ENCODE measurements at regions not wholly inside any gene's neighbourhood (a gene's known extent, or its start where the extent isn't known, plus 50 kb on each side); places are given as distances from the start of the nearest gene placed in this dataset.
"Not testable (repeated sequence)": the region's sequence is repeated elsewhere in the genome, so short reads cannot be mapped to it uniquely, and the experiment has no call there.

DNA sequence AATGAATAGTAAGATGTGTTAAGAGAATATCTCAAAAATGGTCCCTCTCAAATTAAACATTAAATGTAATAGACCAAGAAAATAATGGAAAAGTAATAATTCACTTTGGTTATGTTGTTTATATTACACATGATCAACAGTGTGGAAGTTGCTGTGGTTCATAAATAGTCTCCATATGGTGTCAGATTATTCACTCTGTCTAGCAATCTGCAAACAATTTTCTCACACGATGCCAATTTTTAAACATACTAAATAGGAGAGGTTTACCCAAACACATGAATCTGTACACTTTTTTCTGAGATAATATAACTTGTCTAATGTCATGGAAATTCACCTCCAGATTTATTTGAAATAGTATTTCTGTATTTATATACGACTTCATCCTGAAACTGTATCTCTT lies 217.4 kb upstream of the FBXL7 start:
- H3K27me3 ChIP-seq: no peaks in the 10 kb centered on the region
- no peak for ATAC-seq (ENCODE audit: low FRiP score in 2 of 2)
- 72 to 73% methylated on average over 2 of the region's 2 CpGs for WGBS, 2 donors

GRCh38 chr5:15271596-15271995 lies 228.4 kb upstream of the FBXL7 start:
- H3K9me3 ChIP-seq; ATAC-seq (ENCODE audit: low FRiP score in 2 of 2); H3K4me3 ChIP-seq; H3K27ac ChIP-seq; H3K4me1 ChIP-seq; H3K27me3 ChIP-seq; H3K36me3 ChIP-seq: not testable (repeated sequence)
- DNase-seq: peak in 1 of 2 donors; percentile 29
- 64% methylated on average over 9 of the region's 9 CpGs; no CpG with 5 or more reads in 1 of the 2 donors for WGBS, 2 donors

More for the DNA sequence above, 217.4 kb upstream of the FBXL7 start:
- Histone ChIP-seq H3K9me3 (no peaks in the 10 kb centered on the region), H3K36me3 (no peaks in the 10 kb centered on the region), H3K4me3 (no peak overlapping the region), H3K4me1 (no peaks in the 10 kb centered on the region), H3K27ac (no peak overlapping the region)
- TF ChIP-seq POLR2A (IDR thresholded peaks at IDR 0.05) (no peak), EP300 (IDR thresholded peaks at IDR 0.05) (no peak), POLR2AphosphoS5 (IDR thresholded peaks at IDR 0.05) (no peak)
- TF ChIP-seq, protein P1, sequence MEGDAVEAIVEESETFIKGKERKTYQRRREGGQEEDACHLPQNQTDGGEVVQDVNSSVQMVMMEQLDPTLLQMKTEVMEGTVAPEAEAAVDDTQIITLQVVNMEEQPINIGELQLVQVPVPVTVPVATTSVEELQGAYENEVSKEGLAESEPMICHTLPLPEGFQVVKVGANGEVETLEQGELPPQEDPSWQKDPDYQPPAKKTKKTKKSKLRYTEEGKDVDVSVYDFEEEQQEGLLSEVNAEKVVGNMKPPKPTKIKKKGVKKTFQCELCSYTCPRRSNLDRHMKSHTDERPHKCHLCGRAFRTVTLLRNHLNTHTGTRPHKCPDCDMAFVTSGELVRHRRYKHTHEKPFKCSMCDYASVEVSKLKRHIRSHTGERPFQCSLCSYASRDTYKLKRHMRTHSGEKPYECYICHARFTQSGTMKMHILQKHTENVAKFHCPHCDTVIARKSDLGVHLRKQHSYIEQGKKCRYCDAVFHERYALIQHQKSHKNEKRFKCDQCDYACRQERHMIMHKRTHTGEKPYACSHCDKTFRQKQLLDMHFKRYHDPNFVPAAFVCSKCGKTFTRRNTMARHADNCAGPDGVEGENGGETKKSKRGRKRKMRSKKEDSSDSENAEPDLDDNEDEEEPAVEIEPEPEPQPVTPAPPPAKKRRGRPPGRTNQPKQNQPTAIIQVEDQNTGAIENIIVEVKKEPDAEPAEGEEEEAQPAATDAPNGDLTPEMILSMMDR (IDR thresholded peaks at IDR 0.05): no peak
- no peak for DNase-seq

DNA sequence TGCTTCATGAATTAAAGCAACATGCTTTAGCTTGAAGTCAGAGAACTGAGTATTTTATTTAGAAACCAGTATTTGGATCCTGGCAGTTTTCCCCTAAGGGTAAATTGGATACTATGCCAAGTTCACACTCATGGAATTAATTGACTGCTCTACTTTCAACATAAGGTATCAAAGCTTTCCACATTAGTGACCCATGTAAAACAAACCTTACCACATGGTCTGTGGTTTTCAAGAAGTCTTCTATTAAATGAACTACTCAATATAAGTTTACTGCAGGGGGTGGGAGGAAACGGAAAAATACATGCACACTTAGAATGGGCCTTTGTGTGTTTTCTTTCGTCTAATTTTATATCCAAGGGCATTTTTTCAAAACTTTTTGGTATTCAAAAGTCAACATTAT lies 232.0 kb upstream of the FBXL7 start:
- no peak for TF ChIP-seq EP300 (IDR thresholded peaks at IDR 0.05)
- no peak for TF ChIP-seq POLR2A (IDR thresholded peaks at IDR 0.05)
- TF ChIP-seq POLR2AphosphoS5 (IDR thresholded peaks at IDR 0.05): no peak
- TF ChIP-seq, protein P1 (IDR thresholded peaks at IDR 0.05): no peak
- no peak overlapping the region for H3K27ac ChIP-seq
- no peak overlapping the region for H3K4me3 ChIP-seq
- H3K4me1 ChIP-seq: no peaks in the 10 kb centered on the region
- ATAC-seq (ENCODE audit: low FRiP score in 2 of 2) (no peak), DNase-seq (no peak)
- H3K27me3 ChIP-seq: no peaks in the 10 kb centered on the region
- no peaks in the 10 kb centered on the region for H3K36me3 ChIP-seq
- WGBS, 2 donors: 53 to 65% methylated on average over 2 of the region's 2 CpGs
- H3K9me3 ChIP-seq: no peaks in the 10 kb centered on the region

DNA sequence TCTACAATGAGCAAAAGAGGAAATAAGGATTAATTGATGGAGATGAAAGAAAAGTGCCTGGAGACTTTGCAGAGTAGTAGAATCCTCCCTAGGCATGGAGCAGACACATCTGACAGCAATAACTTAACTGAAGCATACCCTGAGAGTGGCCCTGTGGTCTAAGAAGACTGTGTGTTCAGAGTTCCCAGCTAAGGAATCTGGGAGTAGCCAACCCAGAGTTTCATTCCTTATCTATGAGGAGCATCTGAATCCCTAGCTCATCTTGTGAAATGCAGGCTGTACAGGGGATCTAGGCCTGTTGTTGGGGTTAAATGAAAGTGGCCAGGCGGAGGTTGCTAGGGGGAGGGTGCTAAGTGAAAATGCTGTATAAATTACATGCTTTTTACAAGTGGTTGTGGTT lies 233.1 kb upstream of the FBXL7 start:
- H3K27me3 ChIP-seq: no peaks in the 10 kb centered on the region
- H3K4me3 ChIP-seq: no peak overlapping the region
- H3K36me3 ChIP-seq: no peaks in the 10 kb centered on the region
- no peaks in the 10 kb centered on the region for H3K9me3 ChIP-seq
- H3K27ac ChIP-seq: no peak overlapping the region
- no peak for ATAC-seq (ENCODE audit: low FRiP score in 2 of 2)
- DNase-seq: no peak
- no peaks in the 10 kb centered on the region for H3K4me1 ChIP-seq
- WGBS, 2 donors: 86 to 91% methylated on average over 1 of the region's 1 CpG
- TF ChIP-seq POLR2AphosphoS5 (IDR thresholded peaks at IDR 0.05) (no peak), EP300 (IDR thresholded peaks at IDR 0.05) (no peak), POLR2A (IDR thresholded peaks at IDR 0.05) (no peak)
- TF ChIP-seq, protein P1 (IDR thresholded peaks at IDR 0.05): no peak

GRCh38 chr5:15266229-15266628 lies 233.8 kb upstream of the FBXL7 start:
- no peak for TF ChIP-seq POLR2AphosphoS5 (IDR thresholded peaks at IDR 0.05)
- TF ChIP-seq EP300 (IDR thresholded peaks at IDR 0.05): no peak
- TF ChIP-seq, protein P1 (IDR thresholded peaks at IDR 0.05): no peak
- no peak for TF ChIP-seq POLR2A (IDR thresholded peaks at IDR 0.05)
- ATAC-seq (ENCODE audit: low FRiP score in 2 of 2) (no peak), DNase-seq (no peak)
- 70 to 73% methylated on average over 1 of the region's 1 CpG for WGBS, 2 donors
- Histone ChIP-seq H3K36me3 (no peaks in the 10 kb centered on the region), H3K27ac (no peak overlapping the region), H3K4me3 (no peak overlapping the region), H3K27me3 (no peaks in the 10 kb centered on the region), H3K4me1 (peaks cover 0 to 6% (median 0%) of the 10 kb centered on the region in 4 donors), H3K9me3 (no peaks in the 10 kb centered on the region)

Data from upper lobe of left lung (tissue), 6 donors.